Activated CD8-positive, alpha-beta T cell treated with anti-CD3 and anti-CD28 coated beads, Interleukin-2, amount 10 ng/mL, durations not matched to agents 7 days and 5 days (primary cell): ENCODE measurements at regions not wholly inside any gene's neighbourhood (a gene's known extent, or its start where the extent isn't known, plus 50 kb on each side); places are given as distances from the start of the nearest gene placed in this dataset.

Experiments used
- ATAC-seq: fragments of 150-1000 bp; cut with Tn5 transposase; one replicate; pipeline ENCODE4 v1.10.0; 2021; ENCODE audit warnings: moderate library complexity
- CTCF ChIA-PET: fragments of 350-600 bp; sonication (Branson Sonifier 250); formaldehyde crosslinking; loops from one replicate; lab custom pipeline; 2021; ENCODE audit warnings: antibody characterized with exemption; lab: Charles Lee
- POLR2A ChIA-PET: fragments of 350-600 bp; sonication (Branson Sonifier 250); formaldehyde crosslinking; loops from one replicate; lab custom pipeline; 2021; ENCODE audit warnings: antibody characterized with exemption; lab: Charles Lee
- DNase-seq: peaks from one replicate; pipeline ENCODE4 v3.0.0-alpha.2; 2020
- H3K27ac Mint-ChIP-seq: one replicate; pipeline ENCODE4 v1.8.0; 2021; ENCODE audit warnings: mild to moderate bottlenecking, mixed read lengths
- H3K27me3 Mint-ChIP-seq: one replicate; pipeline ENCODE4 v1.8.0; 2021; ENCODE audit warnings: low read depth, mixed read lengths
- H3K36me3 Mint-ChIP-seq: one replicate; pipeline ENCODE4 v1.8.0; 2021; ENCODE audit warnings: low read depth, mixed read lengths
- H3K4me1 Mint-ChIP-seq: one replicate; pipeline ENCODE4 v1.8.0; 2021; ENCODE audit warnings: low read depth, mixed read lengths
- H3K4me3 Mint-ChIP-seq: one replicate; pipeline ENCODE4 v1.8.0; 2021; ENCODE audit warnings: mild to moderate bottlenecking, mixed read lengths
- H3K9me3 Mint-ChIP-seq: one replicate; pipeline ENCODE4 v1.8.0; 2022; ENCODE audit warnings: mixed read lengths; ENCODE audit not compliant: insufficient read depth

DNA sequence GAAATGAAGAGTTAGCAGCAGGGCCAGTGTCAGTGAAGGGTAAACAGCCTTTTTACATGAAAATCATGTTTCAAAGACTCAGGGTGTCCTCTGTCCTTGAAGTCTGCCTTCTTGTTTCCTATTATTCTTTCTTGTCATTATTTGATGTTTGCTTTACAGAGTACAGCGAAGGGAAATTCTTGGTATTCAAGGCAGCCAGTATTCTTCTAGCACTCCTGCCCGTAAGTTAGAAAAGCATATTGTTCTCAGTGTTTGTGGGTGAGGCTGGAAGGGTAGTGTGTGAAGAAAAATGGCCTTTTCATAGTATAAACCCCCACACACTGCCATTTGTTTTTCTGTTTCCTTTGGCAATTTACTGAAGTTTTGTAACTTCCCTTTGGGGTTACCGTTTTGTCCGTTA, 217.3 kb upstream of the NAV3 start:
- no peaks in the 10 kb centered on the region for H3K27me3 Mint-ChIP-seq
- ChIA-PET CTCF (no interaction called here), POLR2A (no interaction called here)
- H3K4me1 Mint-ChIP-seq, result no peaks in the 10 kb centered on the region
- peaks cover 14% of the 10 kb centered on the region for H3K9me3 Mint-ChIP-seq
- DNase-seq (no peak), ATAC-seq (no peak)
- H3K36me3 Mint-ChIP-seq, result no peaks in the 10 kb centered on the region
- H3K27ac Mint-ChIP-seq, result no peak overlapping the region
- H3K4me3 Mint-ChIP-seq, result no peak overlapping the region

DNA sequence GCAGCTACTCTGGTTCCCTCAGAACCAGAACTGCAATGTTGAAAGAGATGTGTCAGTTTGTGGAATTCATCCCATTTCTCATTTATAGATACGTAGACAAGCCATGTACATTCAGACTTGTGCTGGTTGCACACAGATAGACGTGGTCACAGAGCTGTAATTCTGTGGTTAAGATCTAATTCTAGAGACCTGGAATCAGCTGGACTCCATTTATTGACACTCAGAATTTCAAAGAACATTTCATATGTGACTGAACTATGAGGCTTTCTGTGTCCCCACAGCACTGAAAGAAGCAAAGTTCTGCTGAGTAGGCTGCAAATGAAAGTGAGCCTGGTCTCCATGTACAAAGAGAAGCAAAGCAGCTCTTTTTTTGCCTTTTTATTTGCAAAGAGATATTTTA, 220.2 kb upstream of the NAV3 start:
- no peak for DNase-seq
- ATAC-seq, result no peak
- no peaks in the 10 kb centered on the region for H3K4me1 Mint-ChIP-seq
- CTCF ChIA-PET, result no interaction called here
- H3K27me3 Mint-ChIP-seq, result no peaks in the 10 kb centered on the region
- no peak overlapping the region for H3K27ac Mint-ChIP-seq
- POLR2A ChIA-PET, result no interaction called here
- H3K4me3 Mint-ChIP-seq, result no peak overlapping the region
- no peaks in the 10 kb centered on the region for H3K36me3 Mint-ChIP-seq
- H3K9me3 Mint-ChIP-seq, result peaks cover 8% of the 10 kb centered on the region

DNA sequence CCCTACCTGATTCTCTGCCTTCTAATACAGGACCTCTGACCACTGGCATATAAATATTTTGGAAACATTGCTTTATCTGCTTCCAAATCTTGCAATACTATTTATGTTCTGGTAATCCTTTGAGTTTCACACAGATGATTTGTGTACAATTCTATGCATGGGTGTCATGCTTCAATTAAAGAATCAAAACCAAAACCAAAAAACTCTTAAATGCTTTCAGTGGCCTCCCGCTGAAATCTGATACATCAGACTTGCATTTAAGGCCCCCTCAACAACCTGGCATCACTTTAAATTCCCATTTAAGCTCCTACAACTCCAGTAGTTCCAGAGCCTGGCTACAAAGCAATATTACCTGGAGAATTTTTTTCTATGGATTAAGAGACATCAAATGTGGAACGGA, 221.7 kb upstream of the NAV3 start:
- H3K36me3 Mint-ChIP-seq, result no peaks in the 10 kb centered on the region
- peaks cover 4% of the 10 kb centered on the region for H3K9me3 Mint-ChIP-seq
- H3K27ac Mint-ChIP-seq, result no peak overlapping the region
- ATAC-seq (no peak), DNase-seq (no peak)
- no peak overlapping the region for H3K4me3 Mint-ChIP-seq
- POLR2A ChIA-PET, result no interaction called here
- H3K4me1 Mint-ChIP-seq, result no peaks in the 10 kb centered on the region
- CTCF ChIA-PET, result no interaction called here
- H3K27me3 Mint-ChIP-seq, result no peaks in the 10 kb centered on the region

DNA sequence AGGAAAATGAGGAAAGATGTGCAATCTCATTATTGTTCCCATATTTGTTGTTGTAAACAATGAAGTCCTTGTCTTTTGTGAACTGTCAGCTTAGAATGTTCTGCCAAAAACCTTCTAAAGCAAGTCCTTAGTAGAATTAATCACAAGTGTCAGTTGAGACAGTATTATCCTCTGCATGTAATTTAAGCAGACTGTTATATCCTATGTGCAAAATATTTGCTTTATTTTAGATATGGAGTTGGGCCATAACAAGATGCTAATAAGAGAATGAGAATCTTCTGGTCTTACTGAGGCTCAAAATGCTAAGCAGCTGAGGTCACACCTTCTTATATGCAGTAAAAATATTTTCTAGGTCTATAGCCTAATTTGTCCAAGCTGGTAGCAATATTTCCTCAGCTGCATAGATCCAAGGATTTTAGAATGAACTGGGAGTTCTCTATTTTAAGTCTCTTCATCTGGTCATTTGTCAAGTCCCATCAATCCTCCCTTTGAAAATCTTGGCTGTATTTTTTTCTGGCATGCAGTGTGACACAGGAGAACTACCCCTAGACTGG, 222.3 kb upstream of the NAV3 start:
- H3K36me3 Mint-ChIP-seq, result no peaks in the 10 kb centered on the region
- no peaks in the 10 kb centered on the region for H3K9me3 Mint-ChIP-seq
- CTCF ChIA-PET, result no interaction called here
- no peaks in the 10 kb centered on the region for H3K4me1 Mint-ChIP-seq
- DNase-seq (no peak), ATAC-seq (no peak)
- no peak overlapping the region for H3K27ac Mint-ChIP-seq
- H3K27me3 Mint-ChIP-seq, result no peaks in the 10 kb centered on the region
- POLR2A ChIA-PET, result no interaction called here
- no peak overlapping the region for H3K4me3 Mint-ChIP-seq

DNA sequence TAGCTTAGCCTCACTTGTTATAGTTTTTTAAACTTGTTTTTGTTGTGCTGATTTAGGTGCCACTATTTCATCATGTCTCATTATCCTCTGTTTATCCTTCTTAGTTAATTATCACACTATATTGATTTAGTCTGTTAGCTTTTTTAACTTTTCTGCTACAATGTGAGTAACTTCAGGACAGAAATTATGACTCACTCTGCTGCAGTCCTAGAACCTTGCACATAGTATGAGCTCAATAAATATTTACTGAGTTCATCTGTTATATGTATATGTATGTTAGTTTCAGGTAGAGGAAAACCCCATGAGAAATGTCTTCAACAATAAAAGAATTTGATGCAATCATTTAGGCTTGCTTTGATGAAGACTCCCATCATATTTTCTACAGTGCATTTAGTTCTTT, 224.3 kb upstream of the NAV3 start:
- POLR2A ChIA-PET, result no interaction called here

DNA sequence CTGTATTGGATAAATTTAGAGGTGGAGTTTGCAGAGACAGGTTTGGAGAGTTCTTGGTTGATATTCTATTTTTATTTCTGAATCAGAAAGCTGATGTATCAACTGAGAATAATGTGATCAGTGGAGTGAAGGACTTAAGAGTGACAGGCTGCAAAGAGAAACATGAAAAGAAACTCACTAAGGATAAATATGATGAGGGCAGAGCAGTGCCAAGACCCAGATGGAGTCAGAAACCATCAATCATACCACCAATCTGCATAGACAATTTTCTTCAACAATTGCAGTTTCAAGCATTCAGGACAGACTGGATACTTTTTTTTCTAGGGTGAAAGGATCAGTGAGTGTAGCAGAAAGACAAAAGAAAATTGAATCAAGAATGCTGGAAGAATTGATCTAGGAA, 226.7 kb upstream of the NAV3 start:
- no peak for DNase-seq
- Mint-ChIP-seq H3K9me3 (no peaks in the 10 kb centered on the region), H3K36me3 (no peaks in the 10 kb centered on the region), H3K4me1 (no peaks in the 10 kb centered on the region), H3K27ac (no peak overlapping the region), H3K4me3 (no peak overlapping the region), H3K27me3 (no peaks in the 10 kb centered on the region)
- ChIA-PET POLR2A (no interaction called here), CTCF (no interaction called here)
- no peak for ATAC-seq

More for the DNA sequence above, 224.3 kb upstream of the NAV3 start:
- H3K27me3 Mint-ChIP-seq, result no peaks in the 10 kb centered on the region
- H3K36me3 Mint-ChIP-seq, result no peaks in the 10 kb centered on the region
- ATAC-seq, result no peak
- no peak overlapping the region for H3K4me3 Mint-ChIP-seq
- H3K9me3 Mint-ChIP-seq, result no peaks in the 10 kb centered on the region
- no peaks in the 10 kb centered on the region for H3K4me1 Mint-ChIP-seq
- CTCF ChIA-PET, result no interaction called here
- H3K27ac Mint-ChIP-seq, result no peak overlapping the region
- DNase-seq, result no peak

DNA sequence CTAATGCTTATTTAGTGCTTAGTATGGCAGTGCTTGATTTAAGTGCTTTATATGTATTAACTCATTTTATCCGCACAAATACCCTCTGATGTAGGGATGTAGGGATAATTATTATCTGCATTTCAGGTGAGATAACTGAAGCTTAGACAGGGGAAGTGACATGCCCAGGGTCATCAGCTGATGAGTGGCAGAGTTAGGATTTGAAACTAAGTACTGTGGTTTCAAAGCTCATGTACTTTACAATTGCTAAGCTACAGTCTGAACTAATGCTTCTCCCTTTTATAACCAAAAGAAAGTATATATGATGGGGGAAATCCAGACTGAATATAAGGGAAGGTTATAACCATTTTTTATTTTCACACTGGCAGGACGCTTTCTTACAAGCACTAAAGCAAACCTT, 229.6 kb upstream of the NAV3 start:
- ATAC-seq (no peak), DNase-seq (no peak)
- H3K4me1 Mint-ChIP-seq, result no peaks in the 10 kb centered on the region
- no peaks in the 10 kb centered on the region for H3K9me3 Mint-ChIP-seq
- ChIA-PET POLR2A (no interaction called here), CTCF (no interaction called here)
- no peak overlapping the region for H3K27ac Mint-ChIP-seq
- H3K4me3 Mint-ChIP-seq, result no peak overlapping the region
- H3K36me3 Mint-ChIP-seq, result no peaks in the 10 kb centered on the region
- H3K27me3 Mint-ChIP-seq, result no peaks in the 10 kb centered on the region

DNA sequence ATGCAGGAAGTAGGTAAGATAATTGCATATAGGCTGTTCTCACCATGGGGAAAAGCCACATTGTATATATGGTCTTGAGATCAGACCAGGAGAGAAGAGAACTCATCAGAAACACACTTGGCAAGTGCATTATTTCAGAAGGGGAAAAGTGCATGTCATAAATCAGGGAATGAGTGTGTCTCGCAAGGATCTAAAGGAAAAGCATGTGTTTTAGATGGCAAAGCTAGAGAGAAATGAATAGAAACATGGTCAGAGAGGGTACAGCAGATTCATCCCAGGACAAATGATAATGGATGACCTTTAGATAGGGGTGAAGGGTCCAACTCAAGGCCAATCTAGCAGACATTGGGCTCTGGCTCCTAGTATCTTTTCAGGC, 230.2 kb upstream of the NAV3 start:
- DNase-seq (no peak), ATAC-seq (no peak)
- ChIA-PET POLR2A (no interaction called here), CTCF (no interaction called here)
- no peaks in the 10 kb centered on the region for H3K36me3 Mint-ChIP-seq
- H3K4me1 Mint-ChIP-seq, result no peaks in the 10 kb centered on the region
- no peak overlapping the region for H3K27ac Mint-ChIP-seq
- no peaks in the 10 kb centered on the region for H3K27me3 Mint-ChIP-seq
- H3K4me3 Mint-ChIP-seq, result no peak overlapping the region
- no peaks in the 10 kb centered on the region for H3K9me3 Mint-ChIP-seq

DNA sequence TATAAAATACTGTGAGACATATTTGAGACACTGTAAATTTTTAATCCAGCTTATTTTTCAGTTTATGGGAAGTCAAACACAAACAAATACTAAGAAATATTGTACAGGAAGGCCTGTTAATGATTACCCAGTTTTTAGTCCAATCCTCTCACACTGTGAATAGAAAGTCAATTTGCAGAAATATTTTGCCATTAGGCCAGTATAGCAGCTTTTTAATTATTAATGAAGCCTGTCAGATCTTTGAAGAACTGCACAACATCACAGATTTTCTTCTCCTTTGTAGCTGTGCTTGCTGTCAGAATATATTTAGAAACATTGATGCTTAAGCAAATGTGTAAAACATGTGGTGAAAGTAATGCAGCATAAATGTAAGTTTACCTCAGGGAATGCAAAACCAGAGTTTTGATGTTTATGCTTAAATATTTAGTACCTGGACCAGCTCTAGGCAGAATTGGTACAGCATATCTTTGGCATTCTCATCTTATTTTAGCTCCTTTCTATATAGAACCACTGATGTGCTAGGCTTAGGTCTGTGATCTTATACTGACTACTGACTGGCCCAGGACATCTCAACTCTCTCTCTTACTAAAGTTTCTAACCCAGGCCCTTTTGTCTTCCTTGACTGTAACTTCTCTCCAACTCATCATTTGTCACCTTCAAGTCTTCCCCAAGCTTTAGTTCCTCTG, 230.8 kb upstream of the NAV3 start:
- ChIA-PET POLR2A (no interaction called here), CTCF (no interaction called here)
- no peaks in the 10 kb centered on the region for H3K4me1 Mint-ChIP-seq
- H3K4me3 Mint-ChIP-seq, result no peak overlapping the region
- H3K27me3 Mint-ChIP-seq, result no peaks in the 10 kb centered on the region
- no peaks in the 10 kb centered on the region for H3K36me3 Mint-ChIP-seq
- no peaks in the 10 kb centered on the region for H3K9me3 Mint-ChIP-seq
- DNase-seq (no peak), ATAC-seq (no peak)
- H3K27ac Mint-ChIP-seq, result no peak overlapping the region

DNA sequence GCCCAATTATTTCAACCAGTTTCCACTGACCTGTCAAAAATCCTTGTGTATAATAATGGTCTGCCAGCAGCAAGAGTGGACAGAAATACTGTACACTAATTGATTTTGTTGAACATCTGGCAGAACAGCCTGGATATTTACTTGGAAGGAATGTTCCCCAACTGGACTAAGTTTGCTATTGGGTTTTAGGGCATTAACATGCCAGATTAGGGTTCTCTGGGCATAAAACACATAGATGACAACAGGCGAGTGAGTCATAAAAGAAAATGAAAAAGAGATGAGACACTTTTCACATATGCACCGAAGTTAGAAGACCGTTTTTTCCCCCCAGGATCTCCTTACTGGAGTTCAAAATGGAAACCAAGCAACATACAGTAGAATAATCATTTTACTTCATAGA, 236.3 kb upstream of the NAV3 start:
- POLR2A ChIA-PET, result no interaction called here
- DNase-seq (no peak), ATAC-seq (no peak)
- CTCF ChIA-PET, result no interaction called here
- Mint-ChIP-seq H3K4me3 (no peak overlapping the region), H3K27me3 (no peaks in the 10 kb centered on the region), H3K36me3 (no peaks in the 10 kb centered on the region), H3K27ac (no peak overlapping the region), H3K4me1 (no peaks in the 10 kb centered on the region), H3K9me3 (no peaks in the 10 kb centered on the region)

DNA sequence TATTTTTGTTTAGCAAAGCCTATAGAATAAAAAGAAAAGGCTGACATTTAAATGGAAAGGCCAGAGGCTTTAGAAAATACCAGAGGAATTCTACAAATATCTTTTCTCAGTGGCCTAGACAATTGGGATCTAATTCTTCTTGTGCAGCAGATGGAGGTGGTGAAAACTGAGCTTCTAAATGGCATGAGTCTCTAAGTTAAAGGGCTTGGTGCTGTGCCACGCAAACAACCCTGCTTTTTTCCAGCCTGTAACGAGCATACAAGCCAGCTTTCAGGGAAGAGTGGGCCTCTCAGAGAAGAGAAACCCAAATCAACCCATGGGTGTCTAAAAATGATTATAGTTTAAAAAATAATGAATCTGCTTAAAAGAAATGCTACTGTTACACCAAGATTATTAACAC, 237.9 kb upstream of the NAV3 start:
- no peaks in the 10 kb centered on the region for H3K36me3 Mint-ChIP-seq
- no peak for DNase-seq
- ChIA-PET POLR2A (no interaction called here), CTCF (no interaction called here)
- no peaks in the 10 kb centered on the region for H3K9me3 Mint-ChIP-seq
- no peaks in the 10 kb centered on the region for H3K4me1 Mint-ChIP-seq
- H3K4me3 Mint-ChIP-seq, result no peak overlapping the region
- H3K27me3 Mint-ChIP-seq, result no peaks in the 10 kb centered on the region
- no peak for ATAC-seq
- no peak overlapping the region for H3K27ac Mint-ChIP-seq

DNA sequence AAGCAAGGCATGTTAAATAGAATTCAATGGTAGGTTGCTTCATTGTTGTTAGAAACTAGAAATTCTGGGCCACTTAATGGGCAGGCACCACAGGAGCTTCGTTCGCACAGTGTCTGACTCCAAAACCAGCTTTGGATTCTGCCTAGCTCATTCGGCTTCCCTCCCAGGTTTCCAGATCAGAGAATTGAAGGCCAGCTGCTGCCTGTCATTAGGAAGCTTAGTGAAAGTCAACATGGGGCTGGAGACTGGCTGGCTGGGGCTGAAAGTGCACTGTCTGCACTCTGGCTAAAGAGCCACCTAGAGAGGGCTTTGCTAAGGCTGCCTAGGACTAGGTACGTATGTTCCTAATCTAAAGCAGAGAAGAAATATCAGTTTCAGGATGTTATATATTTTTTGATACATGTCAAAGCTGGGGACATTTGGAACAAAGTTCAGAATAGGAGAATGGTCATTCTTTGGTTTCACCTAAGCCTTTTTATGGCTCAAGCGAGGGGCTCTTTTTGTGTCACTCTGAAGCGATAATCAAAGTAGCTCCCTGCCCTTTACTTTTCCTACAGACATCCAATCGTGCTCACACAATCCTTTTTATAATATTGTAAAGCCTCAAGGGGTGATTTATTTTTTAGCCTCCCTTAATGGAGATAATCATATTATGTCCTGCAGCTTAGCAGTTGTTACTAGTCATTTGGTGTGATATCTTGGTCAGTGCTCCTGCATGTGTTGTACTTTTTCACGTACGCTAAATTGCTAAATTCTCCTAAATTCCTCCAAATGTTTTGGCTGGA, 238.5 kb upstream of the NAV3 start:
- POLR2A ChIA-PET, result no interaction called here
- Mint-ChIP-seq H3K4me3 (no peak overlapping the region), H3K27ac (no peak overlapping the region), H3K4me1 (no peaks in the 10 kb centered on the region), H3K9me3 (no peaks in the 10 kb centered on the region), H3K36me3 (no peaks in the 10 kb centered on the region), H3K27me3 (no peaks in the 10 kb centered on the region)
- ATAC-seq (no peak), DNase-seq (no peak)
- CTCF ChIA-PET, result no interaction called here
